Activated naive CD4-positive, alpha-beta T cell treated with anti-CD3 and anti-CD28 coated beads, Interleukin-2, amount 10 ng/mL, durations not matched to agents 7 days and 5 days (primary cell): ENCODE measurements at regions not wholly inside any gene's neighbourhood (a gene's known extent, or its start where the extent isn't known, plus 50 kb on each side); places are given as distances from the start of the nearest gene placed in this dataset.

Source experiments
- CTCF ChIA-PET: fragments of 350-600 bp; sonication (Branson Sonifier 250); formaldehyde crosslinking; loops from one replicate; lab custom pipeline; 2021; ENCODE audit warnings: antibody characterized with exemption; lab: Charles Lee
- DNase-seq: peaks from one replicate; pipeline ENCODE4 v3.0.0-alpha.2; 2020
- H3K27ac Mint-ChIP-seq: one replicate; pipeline ENCODE4 v1.8.0; 2021; ENCODE audit warnings: mild to moderate bottlenecking, moderate library complexity, mixed read lengths
- H3K27me3 Mint-ChIP-seq: one replicate; pipeline ENCODE4 v1.8.0; 2021; ENCODE audit warnings: mild to moderate bottlenecking, mixed read lengths
- H3K36me3 Mint-ChIP-seq: one replicate; pipeline ENCODE4 v1.8.0; 2021; ENCODE audit warnings: mixed read lengths
- H3K4me1 Mint-ChIP-seq: one replicate; pipeline ENCODE4 v1.8.0; 2021; ENCODE audit warnings: mixed read lengths
- H3K4me3 Mint-ChIP-seq: one replicate; pipeline ENCODE4 v1.8.0; 2021; ENCODE audit warnings: mild to moderate bottlenecking, moderate library complexity, mixed read lengths
- H3K9me3 Mint-ChIP-seq: one replicate; pipeline ENCODE4 v1.8.0; 2021; ENCODE audit warnings: mixed read lengths

- DNase-seq: no peak
- H3K9me3 Mint-ChIP-seq: peaks cover 6% of the 10 kb centered on the region
- CTCF ChIA-PET: interaction anchor here (1.3 kb wide), 1 partner anchor 42 kb away, joined by 5 read pairs; no protein-coding TSS in a partner anchor
- no peaks in the 10 kb centered on the region for H3K4me1 Mint-ChIP-seq
- no peak overlapping the region for H3K27ac Mint-ChIP-seq
- H3K4me3 Mint-ChIP-seq: no peak overlapping the region
- no peaks in the 10 kb centered on the region for H3K27me3 Mint-ChIP-seq
- H3K36me3 Mint-ChIP-seq: no peaks in the 10 kb centered on the region
Measured at GRCh38 chr11:19607656-19608360, 104.8 kb upstream of the NAV2 start.

GRCh38 chr11:19606856-19607655 lies 105.6 kb upstream of the NAV2 start:
- no peaks in the 10 kb centered on the region for H3K4me1 Mint-ChIP-seq
- no peak for DNase-seq
- CTCF ChIA-PET: interaction anchor here (1.3 kb wide), 1 partner anchor 42 kb away, joined by 5 read pairs; no protein-coding TSS in a partner anchor
- no peak overlapping the region for H3K4me3 Mint-ChIP-seq
- no peaks in the 10 kb centered on the region for H3K27me3 Mint-ChIP-seq
- H3K27ac Mint-ChIP-seq: no peak overlapping the region
- no peaks in the 10 kb centered on the region for H3K36me3 Mint-ChIP-seq
- no peaks in the 10 kb centered on the region for H3K9me3 Mint-ChIP-seq

GRCh38 chr11:19605520-19606371 lies 106.9 kb upstream of the NAV2 start:
- Mint-ChIP-seq H3K27me3 (no peaks in the 10 kb centered on the region), H3K4me3 (no peak overlapping the region), H3K9me3 (no peaks in the 10 kb centered on the region), H3K36me3 (no peaks in the 10 kb centered on the region), H3K27ac (no peak overlapping the region), H3K4me1 (no peaks in the 10 kb centered on the region)
- CTCF ChIA-PET: interaction anchor here (0.8 kb wide), 1 partner anchor 52 kb away, joined by 3 read pairs; no protein-coding TSS in a partner anchor
- DNase-seq: no peak

DNA sequence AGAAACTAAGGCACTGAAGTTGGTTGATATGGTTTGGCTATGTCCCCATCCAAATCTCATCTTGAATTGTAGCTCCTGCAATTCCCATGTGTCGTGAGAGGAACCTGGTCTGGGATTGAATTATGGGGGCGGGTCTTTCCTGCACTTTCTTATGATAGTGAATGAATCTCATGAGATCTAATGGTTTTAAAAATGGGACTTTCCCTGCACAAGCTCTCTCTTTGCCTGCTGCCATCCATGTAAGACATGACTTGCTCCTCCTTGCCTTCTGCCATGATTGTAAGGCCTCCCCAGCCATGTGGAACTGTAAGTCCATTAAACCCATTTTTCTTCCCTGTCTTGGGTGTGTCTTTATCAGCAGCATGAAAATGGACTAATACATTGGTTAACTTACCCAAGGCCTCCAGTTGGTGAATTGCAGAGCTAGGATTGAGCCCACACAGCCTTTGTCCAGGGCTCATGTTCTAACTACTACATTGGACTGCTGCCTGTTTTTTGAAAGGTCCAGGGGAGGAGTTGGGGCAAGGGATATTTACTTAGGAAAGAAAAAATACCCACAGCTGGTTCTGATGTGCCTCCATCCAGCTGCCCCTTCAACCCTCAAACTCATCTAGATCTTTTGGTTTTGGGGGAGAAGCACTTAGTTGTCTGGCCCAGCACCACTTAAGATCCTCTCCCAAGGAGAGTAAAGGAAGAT lies 107.8 kb upstream of the NAV2 start:
- no peak for DNase-seq
- H3K4me1 Mint-ChIP-seq: no peaks in the 10 kb centered on the region
- no peaks in the 10 kb centered on the region for H3K9me3 Mint-ChIP-seq
- no peaks in the 10 kb centered on the region for H3K36me3 Mint-ChIP-seq
- H3K27me3 Mint-ChIP-seq: no peaks in the 10 kb centered on the region
- H3K27ac Mint-ChIP-seq: no peak overlapping the region
- no peak overlapping the region for H3K4me3 Mint-ChIP-seq
- CTCF ChIA-PET: interaction anchor here (0.8 kb wide), 1 partner anchor 51 kb away, joined by 3 read pairs; no protein-coding TSS in a partner anchor

DNA sequence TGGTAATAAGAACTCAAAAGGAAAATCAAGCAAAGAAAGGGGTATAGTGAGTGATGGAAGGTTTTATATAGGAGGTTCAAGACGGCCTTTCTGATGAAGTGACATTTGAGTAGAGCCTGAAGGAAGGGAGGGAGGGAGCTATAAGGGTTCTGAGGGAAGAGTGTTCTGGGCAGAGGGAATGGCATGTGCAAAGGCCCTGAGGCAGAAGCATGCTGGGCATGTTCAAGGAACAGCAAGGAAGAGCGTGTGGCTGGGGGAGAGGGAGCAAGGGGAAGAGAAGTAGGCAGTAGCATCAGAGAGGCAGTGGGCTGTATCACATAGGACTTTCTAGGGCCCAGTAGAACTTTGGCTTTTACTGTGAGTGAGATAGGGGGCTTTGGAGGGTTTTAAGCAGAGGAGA lies 108.9 kb upstream of the NAV2 start:
- no peak for DNase-seq
- Mint-ChIP-seq H3K4me1 (no peaks in the 10 kb centered on the region), H3K27ac (no peak overlapping the region), H3K27me3 (no peaks in the 10 kb centered on the region), H3K4me3 (no peak overlapping the region), H3K36me3 (no peaks in the 10 kb centered on the region), H3K9me3 (no peaks in the 10 kb centered on the region)
- CTCF ChIA-PET: no interaction called here

DNA sequence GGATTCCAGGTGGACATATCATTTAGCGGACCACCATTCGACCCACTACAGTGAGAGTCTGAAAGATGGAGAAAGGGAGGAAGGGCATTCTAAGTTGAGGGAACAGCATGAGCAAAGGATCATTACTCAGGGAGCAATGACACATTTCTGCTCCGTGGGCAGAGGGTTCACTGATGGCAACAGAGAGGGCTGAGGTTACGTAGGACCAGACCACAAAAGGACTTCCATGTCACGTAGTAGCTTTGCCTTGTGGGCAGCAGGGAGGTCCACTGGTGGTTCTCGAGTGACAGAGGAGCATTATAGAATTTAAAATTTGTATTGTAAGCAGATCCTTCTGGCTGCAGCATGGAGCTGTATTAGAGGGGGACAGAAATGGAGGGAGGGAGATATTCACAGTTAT lies 109.7 kb upstream of the NAV2 start:
- CTCF ChIA-PET: no interaction called here
- H3K27me3 Mint-ChIP-seq: no peaks in the 10 kb centered on the region
- no peak overlapping the region for H3K4me3 Mint-ChIP-seq
- H3K27ac Mint-ChIP-seq: no peak overlapping the region
- no peaks in the 10 kb centered on the region for H3K4me1 Mint-ChIP-seq
- no peak for DNase-seq
- no peaks in the 10 kb centered on the region for H3K9me3 Mint-ChIP-seq
- no peaks in the 10 kb centered on the region for H3K36me3 Mint-ChIP-seq

- no peak overlapping the region for H3K27ac Mint-ChIP-seq
- CTCF ChIA-PET: no interaction called here
Measured at GRCh38 chr11:19602406-19602805, 110.2 kb upstream of the NAV2 start.

GRCh38 chr11:19601235-19601634 lies 111.4 kb upstream of the NAV2 start:
- DNase-seq: no peak
- peaks cover 3% of the 10 kb centered on the region for H3K27me3 Mint-ChIP-seq
- H3K36me3 Mint-ChIP-seq: no peaks in the 10 kb centered on the region
- no peak overlapping the region for H3K27ac Mint-ChIP-seq
- no peaks in the 10 kb centered on the region for H3K4me1 Mint-ChIP-seq
- CTCF ChIA-PET: no interaction called here
- H3K4me3 Mint-ChIP-seq: no peak overlapping the region
- H3K9me3 Mint-ChIP-seq: no peaks in the 10 kb centered on the region

More at GRCh38 chr11:19602406-19602805, 110.2 kb upstream of the NAV2 start:
- H3K27me3 Mint-ChIP-seq: peaks cover 3% of the 10 kb centered on the region
- no peak for DNase-seq
- no peaks in the 10 kb centered on the region for H3K4me1 Mint-ChIP-seq
- H3K36me3 Mint-ChIP-seq: no peaks in the 10 kb centered on the region
- no peaks in the 10 kb centered on the region for H3K9me3 Mint-ChIP-seq
- no peak overlapping the region for H3K4me3 Mint-ChIP-seq

GRCh38 chr11:19599681-19600080 lies 113.0 kb upstream of the NAV2 start:
- CTCF ChIA-PET: no interaction called here
- no peaks in the 10 kb centered on the region for H3K36me3 Mint-ChIP-seq
- H3K9me3 Mint-ChIP-seq: no peaks in the 10 kb centered on the region
- peaks cover 3% of the 10 kb centered on the region for H3K27me3 Mint-ChIP-seq
- H3K4me3 Mint-ChIP-seq: no peak overlapping the region
- H3K27ac Mint-ChIP-seq: no peak overlapping the region
- no peaks in the 10 kb centered on the region for H3K4me1 Mint-ChIP-seq
- DNase-seq: no peak

- H3K27me3 Mint-ChIP-seq: peaks cover 3% of the 10 kb centered on the region
- no peaks in the 10 kb centered on the region for H3K36me3 Mint-ChIP-seq
- no peak overlapping the region for H3K4me3 Mint-ChIP-seq
- no peak for DNase-seq
- CTCF ChIA-PET: no interaction called here
- H3K4me1 Mint-ChIP-seq: no peaks in the 10 kb centered on the region
- no peak overlapping the region for H3K27ac Mint-ChIP-seq
- H3K9me3 Mint-ChIP-seq: no peaks in the 10 kb centered on the region
Measured at GRCh38 chr11:19598876-19599486, 113.7 kb upstream of the NAV2 start.

DNA sequence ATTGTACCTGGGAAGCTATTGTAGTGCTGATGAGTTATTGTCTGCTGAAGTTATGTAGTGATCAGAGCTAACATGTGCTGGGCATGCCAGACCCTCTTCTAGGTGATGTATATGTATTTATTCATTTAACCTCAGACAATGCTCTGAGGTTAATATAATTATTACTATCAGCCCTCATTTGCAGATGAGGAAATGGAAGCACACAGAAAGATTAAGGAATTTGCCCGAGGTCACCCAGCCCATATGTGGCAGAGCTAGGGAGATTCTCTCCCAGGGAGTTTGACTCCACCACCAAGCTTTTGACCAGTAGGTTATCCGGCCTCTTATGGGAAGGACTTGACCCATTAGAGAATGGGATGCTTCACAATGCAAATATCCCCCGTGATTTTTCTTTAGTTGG lies 114.2 kb upstream of the NAV2 start:
- Mint-ChIP-seq H3K9me3 (no peaks in the 10 kb centered on the region), H3K4me1 (no peaks in the 10 kb centered on the region), H3K4me3 (no peak overlapping the region), H3K27ac (no peak overlapping the region), H3K27me3 (peaks cover 3% of the 10 kb centered on the region), H3K36me3 (no peaks in the 10 kb centered on the region)
- CTCF ChIA-PET: no interaction called here
- DNase-seq: no peak

GRCh38 chr11:19597876-19598275 lies 114.8 kb upstream of the NAV2 start:
- CTCF ChIA-PET: no interaction called here
- no peaks in the 10 kb centered on the region for H3K36me3 Mint-ChIP-seq
- H3K9me3 Mint-ChIP-seq: no peaks in the 10 kb centered on the region
- DNase-seq: no peak
- no peak overlapping the region for H3K27ac Mint-ChIP-seq
- H3K4me1 Mint-ChIP-seq: no peaks in the 10 kb centered on the region
- peaks cover 3% of the 10 kb centered on the region for H3K27me3 Mint-ChIP-seq
- no peak overlapping the region for H3K4me3 Mint-ChIP-seq

DNA sequence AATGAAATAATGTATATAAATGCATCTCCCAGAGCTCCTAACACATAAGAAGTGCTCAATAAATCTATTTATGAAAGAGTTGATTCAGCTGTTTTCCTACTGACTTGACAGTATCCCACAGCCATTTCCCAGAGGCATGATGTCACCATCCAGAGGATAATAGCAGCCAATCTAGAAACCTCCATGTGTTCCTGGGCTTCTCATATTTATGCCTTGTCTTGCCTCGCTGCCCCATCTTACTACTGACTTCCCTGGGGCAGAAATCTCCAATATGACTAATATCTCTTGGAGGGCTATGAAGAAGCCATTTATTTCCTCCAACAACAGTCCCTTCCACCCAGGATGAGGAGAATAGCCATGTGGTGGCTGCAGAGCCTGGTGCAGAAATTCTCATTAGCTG lies 115.4 kb upstream of the NAV2 start:
- Mint-ChIP-seq H3K36me3 (no peaks in the 10 kb centered on the region), H3K27ac (no peak overlapping the region), H3K4me3 (no peak overlapping the region), H3K9me3 (no peaks in the 10 kb centered on the region), H3K27me3 (peaks cover 3% of the 10 kb centered on the region), H3K4me1 (no peaks in the 10 kb centered on the region)
- CTCF ChIA-PET: no interaction called here
- no peak for DNase-seq
